ENCODE measurements at regions not wholly inside any gene's neighbourhood (a gene's known extent, or its start where the extent isn't known, plus 50 kb on each side); places are given as distances from the start of the nearest gene placed in this dataset.

DNA sequence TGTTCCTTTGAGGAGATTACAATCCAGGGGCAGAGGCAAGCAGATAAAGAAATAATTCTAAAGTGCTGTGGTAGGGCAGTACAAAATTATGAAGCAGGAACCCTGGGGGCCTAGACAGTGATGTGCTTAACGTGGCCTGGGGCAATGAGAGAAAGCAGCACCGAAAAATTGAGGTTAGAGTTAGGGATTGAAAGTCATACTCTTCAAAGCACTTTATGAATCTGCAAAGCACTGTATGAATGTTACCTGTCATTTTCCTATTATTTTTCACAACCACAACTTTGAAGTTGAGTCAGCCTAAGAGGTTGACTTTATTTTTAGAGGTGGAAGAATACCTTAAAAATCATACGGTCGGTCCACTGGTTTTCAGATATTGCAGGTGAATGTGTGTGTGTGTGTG, 183.4 kb upstream of the NFIA start:
- no peak for TF ChIP-seq ZNF274 (IDR thresholded peaks at IDR 0.05; ENCODE audit: low read depth, low read length)
- no peak for TF ChIP-seq YY1 (IDR thresholded peaks at IDR 0.05; ENCODE audit: insufficient read depth, insufficient read length)
